ENCODE measurements at regions not wholly inside any gene's neighbourhood (a gene's known extent, or its start where the extent isn't known, plus 50 kb on each side); places are given as distances from the start of the nearest gene placed in this dataset.

DNA sequence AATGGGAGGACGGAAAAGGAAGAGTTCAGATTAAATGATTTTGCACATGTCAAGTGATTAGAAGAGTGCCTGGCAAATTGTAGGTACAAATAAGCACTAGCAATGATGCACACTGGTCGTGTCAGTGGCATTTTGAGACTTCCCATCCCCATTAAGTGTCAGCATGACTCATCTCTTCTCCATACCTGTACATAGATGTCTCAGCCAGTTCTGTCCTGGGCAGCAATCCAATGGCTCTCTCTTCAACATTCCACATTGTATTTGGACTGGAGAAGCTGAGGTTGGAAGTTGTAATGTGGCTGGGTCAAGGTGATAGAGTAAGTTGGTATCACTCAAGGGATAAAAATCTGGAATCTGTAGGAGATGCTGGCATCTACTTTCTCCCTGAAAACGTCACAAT is 742.7 kb downstream of the VRK1 start:
- DNase-seq = no peak

DNA sequence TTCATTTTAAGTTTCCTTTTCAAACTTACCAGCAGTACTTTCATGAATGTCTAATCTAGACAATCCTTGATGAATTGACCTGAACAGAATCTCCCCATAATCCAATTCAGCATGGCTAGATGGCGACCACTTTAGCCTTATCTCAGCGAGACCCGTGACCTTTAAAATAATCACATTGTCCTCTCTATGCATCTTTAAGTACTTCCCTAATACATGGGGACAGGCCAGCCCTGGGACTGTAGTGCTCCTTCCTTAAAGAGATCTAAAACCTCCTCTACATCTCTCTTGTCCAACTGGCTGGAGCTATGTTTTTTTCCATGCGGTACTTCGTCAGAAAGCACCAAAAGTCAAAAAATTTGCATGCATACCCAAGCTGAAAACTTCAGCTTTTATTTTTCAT is 746.0 kb downstream of the VRK1 start:
- DNase-seq = no peak

GRCh38 chr14:97543816-97544215 is 746.6 kb downstream of the VRK1 start:
- no peak for DNase-seq

DNA sequence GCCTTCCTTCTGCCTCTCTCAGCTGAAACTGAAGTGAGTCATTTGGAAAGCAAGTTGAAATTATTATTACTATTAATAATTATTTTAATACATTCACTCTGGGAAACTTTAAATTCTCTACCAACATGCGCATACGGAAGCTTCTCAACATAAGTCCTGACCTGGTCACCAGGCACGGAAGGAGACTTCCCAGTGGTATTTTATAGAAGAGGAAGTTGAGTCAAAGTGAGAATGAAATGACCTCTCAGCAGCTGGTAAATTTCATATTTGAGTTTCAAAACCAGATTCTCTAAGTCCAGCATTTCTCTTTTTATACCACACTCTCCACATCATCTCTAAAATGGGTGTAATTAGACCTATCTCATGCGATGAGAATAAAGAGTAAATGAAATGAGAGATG is 747.4 kb downstream of the VRK1 start:
- DNase-seq = no peak

DNA sequence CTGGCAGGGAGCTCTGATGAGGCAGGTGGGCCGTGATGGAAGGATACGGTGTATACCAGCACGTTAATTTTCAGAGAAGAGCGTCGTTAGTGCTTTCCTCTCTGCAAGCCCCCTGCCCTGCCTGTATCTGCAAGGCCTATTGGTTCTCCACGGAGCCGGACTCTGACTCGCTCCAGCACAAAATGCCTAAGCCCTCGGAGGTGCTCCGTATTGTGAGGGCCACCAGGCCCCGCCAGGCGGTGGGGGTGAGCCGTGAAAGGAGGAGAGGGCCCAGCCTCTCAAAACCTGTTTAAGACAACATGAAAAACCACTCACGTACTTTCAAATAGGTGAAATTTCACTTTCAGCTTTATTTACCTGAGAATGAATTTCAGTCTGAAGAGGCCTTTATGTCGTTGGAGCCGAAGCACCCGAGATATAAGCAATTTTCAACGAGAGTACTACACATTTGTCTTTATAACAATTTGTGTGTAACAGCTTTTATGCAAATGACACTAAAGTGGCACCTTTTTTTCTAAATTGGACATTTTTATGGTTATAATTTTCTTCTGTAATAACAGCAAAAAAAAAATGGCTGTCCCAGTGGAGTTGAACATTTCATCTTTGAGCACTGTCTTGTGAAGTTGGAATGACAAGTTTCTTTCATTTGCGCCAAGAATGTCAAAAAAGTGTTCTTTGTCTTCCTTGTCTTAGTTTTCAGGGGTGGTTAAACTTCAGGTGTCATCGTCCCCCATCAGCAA is 749.5 kb downstream of the VRK1 start:
- no peak for DNase-seq

GRCh38 chr14:97550463-97550862 is 753.3 kb downstream of the VRK1 start:
- no peak for DNase-seq

GRCh38 chr14:97554597-97554996 is 757.4 kb downstream of the VRK1 start:
- DNase-seq = no peak

GRCh38 chr14:97564334-97564733 is 767.2 kb downstream of the VRK1 start:
- no peak for DNase-seq

GRCh38 chr14:97571201-97571600 is 774.0 kb downstream of the VRK1 start:
- no peak for DNase-seq

- DNase-seq = no peak
Measured at GRCh38 chr14:97571866-97572555, 774.8 kb downstream of the VRK1 start.

GRCh38 chr14:97572583-97573458 is 775.6 kb downstream of the VRK1 start:
- DNase-seq = no peak

DNA sequence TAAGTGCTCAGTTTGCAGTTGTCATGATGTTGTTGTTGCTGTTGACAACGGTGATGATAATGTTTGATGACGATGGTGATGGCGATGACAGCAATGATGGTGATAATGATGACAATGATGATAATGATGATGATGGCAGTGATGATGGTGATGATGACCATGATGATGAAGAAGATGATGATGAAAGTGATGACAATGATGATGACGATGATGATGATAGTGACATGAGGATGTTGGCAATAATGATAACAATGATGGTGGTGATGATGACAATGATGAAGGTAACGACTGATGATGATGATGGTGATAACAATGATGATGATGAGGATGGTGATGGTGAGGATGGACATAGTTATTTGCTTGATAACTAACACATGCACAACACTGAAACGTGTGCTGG is 778.5 kb downstream of the VRK1 start:
- no peak for DNase-seq

- DNase-seq = no peak
Measured at GRCh38 chr14:97578982-97579548, 781.9 kb downstream of the VRK1 start.

DNA sequence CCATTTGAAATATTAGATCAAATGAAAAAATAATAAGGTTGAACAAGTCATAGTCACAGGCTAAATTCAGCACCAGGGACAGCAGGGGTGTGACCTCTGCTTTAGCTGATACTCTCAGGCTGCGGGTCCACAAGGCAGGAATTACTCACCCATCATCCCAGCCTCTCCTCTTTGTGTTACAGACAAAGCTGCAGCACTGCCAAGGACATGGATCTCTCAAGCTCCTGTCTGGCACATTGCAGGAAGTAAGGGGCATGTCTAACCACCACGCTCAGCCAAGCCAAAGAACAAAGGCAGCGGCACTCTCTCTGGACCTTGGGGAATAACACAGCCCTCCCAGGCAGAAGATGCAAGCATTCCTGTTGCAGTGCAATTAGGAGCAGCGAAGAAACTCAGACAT is 783.8 kb downstream of the VRK1 start:
- no peak for DNase-seq

DNA sequence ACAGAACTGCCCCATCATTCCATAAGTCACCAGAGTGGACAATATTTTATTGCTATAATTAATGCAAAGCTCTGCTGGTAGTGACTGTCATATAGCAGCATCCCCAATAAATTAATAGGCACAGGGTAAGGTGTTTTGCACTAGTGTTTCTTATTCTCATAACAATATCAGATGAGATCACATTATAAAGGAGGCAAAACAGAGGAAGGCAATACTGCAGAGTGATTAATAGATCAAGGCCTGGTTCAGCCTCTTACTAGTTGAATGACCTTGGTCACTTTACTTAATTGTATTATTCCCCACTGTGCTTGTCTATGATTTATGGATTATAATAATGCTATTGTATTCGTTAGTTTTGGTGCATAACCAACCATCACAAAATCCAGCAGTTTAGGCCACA is 784.8 kb downstream of the VRK1 start:
- DNase-seq = no peak

DNA sequence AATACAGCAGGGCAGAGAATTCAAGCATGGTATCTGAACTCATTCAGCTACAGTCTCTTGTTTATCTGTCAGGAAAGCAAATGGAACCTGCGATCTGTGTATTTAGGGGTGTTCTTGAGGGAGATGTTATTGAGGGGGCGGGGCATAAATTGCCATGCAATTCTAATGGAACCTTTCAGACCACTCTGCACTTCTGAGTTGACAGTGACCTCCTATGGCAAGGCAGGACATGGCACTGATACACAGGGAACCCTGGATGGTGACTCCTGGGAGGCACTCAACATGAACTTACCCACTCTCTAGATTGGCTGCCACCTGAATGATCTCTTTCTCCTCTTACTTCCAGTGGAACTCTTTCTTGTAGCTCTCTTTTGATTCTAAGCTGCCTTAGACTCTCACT is 787.3 kb downstream of the VRK1 start:
- no peak for DNase-seq

DNA sequence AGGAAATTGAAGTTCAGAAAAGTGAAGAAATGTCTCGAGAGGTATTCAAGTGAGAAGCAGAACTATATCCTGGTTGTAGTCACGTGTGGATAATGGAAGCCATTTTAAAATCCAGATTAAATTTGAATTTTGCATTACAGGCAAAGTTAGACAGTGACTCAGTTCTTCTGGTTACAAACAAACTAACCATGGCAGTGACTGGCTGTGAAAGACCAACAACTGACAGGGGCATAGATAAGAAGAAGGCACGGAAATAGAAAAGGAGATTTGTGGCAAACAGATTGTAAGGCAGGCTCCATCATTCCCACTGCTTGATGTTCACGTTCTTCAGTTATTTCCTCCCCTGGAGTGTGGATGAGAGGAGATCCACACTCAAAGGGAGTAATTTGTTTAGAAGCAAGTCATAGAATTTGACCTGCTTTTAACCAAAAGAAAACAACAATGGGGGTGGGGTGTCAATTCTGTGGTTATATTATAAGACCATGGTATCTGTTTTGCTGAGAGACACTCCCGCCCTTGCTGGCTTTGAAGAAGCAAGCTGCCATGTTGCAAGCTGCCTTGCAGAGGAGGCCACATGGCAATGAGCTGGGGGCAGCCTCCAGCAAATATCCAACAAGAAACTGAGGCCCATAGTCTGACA is 795.3 kb downstream of the VRK1 start:
- no peak for DNase-seq

DNA sequence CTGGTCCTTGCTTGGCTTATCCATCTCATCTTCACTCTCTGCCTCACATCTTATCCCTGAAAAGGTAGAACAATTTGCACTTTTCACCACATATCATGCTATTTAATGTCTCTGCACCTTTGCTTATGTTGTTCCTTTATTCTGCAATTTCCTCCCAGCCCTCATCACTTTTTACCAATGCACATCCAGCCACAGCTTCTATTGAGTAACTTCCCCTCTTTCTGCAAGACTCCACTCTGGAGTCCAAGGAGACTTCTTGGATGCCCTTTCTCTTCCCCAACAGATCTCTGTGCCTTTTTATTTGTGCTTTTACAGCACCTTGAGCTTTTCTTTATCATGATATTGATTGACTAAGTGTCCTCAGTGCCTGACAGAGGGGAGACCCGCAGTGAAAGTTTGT is 797.1 kb downstream of the VRK1 start:
- DNase-seq = no peak

DNA sequence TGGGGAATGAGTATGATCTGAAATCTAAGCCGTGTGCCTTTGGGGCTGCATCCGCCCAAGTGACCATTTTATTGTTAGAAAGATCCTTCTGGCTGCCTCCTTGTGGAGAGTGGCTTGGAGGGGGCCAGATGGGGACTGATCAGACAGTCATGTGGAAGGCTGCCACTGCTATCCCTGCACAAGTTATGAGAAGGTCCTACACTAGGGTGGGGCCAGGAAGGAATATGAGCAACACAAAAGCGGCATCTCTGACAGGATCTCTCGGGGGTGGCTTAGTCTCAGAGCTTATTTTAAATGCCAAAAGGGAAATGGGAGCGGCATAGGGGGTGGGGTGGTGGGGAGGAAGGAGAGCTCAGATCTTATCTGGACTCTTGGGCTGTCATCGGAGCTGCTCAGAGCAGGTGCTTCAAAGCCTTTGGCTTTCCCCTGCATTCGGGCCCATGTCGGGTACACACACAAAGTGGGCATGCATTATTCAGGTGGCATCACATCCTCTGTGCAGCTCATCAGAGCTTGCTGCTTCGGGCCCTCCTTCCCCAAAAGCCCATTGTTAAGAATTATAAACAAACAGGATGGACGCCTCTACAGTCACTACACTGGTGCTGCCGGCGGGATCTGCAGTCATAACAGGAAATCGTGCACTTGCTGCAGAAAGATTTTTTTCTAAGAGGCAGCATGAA is 805.4 kb downstream of the VRK1 start:
- peak; percentile 60 for DNase-seq

DNA sequence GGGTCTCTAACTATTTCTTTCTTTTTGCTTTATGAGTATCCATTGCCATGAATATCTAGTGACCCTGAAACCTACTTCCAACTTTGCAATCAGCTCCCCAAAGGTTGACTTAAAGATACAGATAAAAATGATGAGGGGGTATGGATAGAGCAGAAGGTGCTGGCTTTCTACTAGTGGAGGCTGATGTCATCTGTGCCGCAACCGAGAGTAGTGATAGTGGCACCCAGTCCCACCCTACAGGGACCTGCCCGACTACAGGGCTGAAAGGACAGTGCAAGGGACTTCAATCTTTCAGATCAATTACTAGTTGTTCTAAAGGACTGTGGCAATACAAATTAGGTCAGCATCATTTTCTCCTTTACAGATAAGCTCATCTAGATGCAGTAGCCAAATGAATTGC is 806.0 kb downstream of the VRK1 start:
- peak; percentile 39 for DNase-seq

- DNase-seq = no peak
Measured at GRCh38 chr14:97604731-97605130, 807.5 kb downstream of the VRK1 start.

GRCh38 chr14:97618401-97618800 is 821.2 kb downstream of the VRK1 start:
- DNase-seq = no peak
